ENCODE measurements at regions not wholly inside any gene's neighbourhood (a gene's known extent, or its start where the extent isn't known, plus 50 kb on each side); places are given as distances from the start of the nearest gene placed in this dataset.

GRCh38 chr3:163983940-163984339, 1094.4 kb downstream of the SI start:
- TF ChIP-seq, protein P1, sequence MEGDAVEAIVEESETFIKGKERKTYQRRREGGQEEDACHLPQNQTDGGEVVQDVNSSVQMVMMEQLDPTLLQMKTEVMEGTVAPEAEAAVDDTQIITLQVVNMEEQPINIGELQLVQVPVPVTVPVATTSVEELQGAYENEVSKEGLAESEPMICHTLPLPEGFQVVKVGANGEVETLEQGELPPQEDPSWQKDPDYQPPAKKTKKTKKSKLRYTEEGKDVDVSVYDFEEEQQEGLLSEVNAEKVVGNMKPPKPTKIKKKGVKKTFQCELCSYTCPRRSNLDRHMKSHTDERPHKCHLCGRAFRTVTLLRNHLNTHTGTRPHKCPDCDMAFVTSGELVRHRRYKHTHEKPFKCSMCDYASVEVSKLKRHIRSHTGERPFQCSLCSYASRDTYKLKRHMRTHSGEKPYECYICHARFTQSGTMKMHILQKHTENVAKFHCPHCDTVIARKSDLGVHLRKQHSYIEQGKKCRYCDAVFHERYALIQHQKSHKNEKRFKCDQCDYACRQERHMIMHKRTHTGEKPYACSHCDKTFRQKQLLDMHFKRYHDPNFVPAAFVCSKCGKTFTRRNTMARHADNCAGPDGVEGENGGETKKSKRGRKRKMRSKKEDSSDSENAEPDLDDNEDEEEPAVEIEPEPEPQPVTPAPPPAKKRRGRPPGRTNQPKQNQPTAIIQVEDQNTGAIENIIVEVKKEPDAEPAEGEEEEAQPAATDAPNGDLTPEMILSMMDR (IDR thresholded peaks at IDR 0.05), result no peak
- no peak for TF ChIP-seq POLR2A (IDR thresholded peaks at IDR 0.05)
